CD14-positive monocyte (primary cell): ENCODE measurements at regions not wholly inside any gene's neighbourhood (a gene's known extent, or its start where the extent isn't known, plus 50 kb on each side); places are given as distances from the start of the nearest gene placed in this dataset.

Experiments used
- DNase-seq, 3 donors: peaks; one replicate each; pipeline ENCODE4 v3.0.0-alpha.2; 2011 to 2022
- H2AFZ ChIP-seq: 2 replicates; pipeline ENCODE4 v1.6.0; 2012; ENCODE audit warnings: mild to moderate bottlenecking, low read depth, low read length, inconsistent platforms; ENCODE audit not compliant: insufficient read depth, poor library complexity, severe bottlenecking
- H3K27ac ChIP-seq, 2 donors: 1 replicate in 1 of 2; 2 replicates in 1 of 2; pipeline ENCODE4 v1.5.1; 2012 to 2013; ENCODE audit warnings: low read length in 2 of 2, control low read depth in 1 of 2, inconsistent platforms in 1 of 2, low read depth in 1 of 2, mild to moderate bottlenecking in 1 of 2
- H3K27me3 ChIP-seq, 2 donors: one replicate each; pipeline versions ENCODE4 v1.6.0 to v1.6.1; 2011 to 2013; ENCODE audit warnings: low read length in 2 of 2; ENCODE audit not compliant: control insufficient read depth in 2 of 2, insufficient read depth in 2 of 2
- H3K36me3 ChIP-seq, 2 donors: replicated peaks in 1 of 2; 1 replicate in 1 of 2; 2 replicates in 1 of 2; pipeline versions ENCODE4 v1.5.1 to v1.6.1; 2012 to 2013; ENCODE audit warnings: low read length in 2 of 2, control low read depth in 1 of 2, inconsistent platforms in 1 of 2, mild to moderate bottlenecking in 1 of 2; ENCODE audit not compliant: insufficient read depth in 2 of 2, control insufficient read depth in 1 of 2
- H3K4me1 ChIP-seq, 2 donors: 1 replicate in 1 of 2; 2 replicates in 1 of 2; pipeline versions ENCODE4 v1.5.1 to v1.6.1; 2012 to 2013; ENCODE audit warnings: low read length in 2 of 2, control low read depth in 1 of 2, inconsistent platforms in 1 of 2, mild to moderate bottlenecking in 1 of 2, moderate library complexity in 1 of 2; ENCODE audit not compliant: insufficient read depth in 2 of 2, control insufficient read depth in 1 of 2
- H3K4me2 ChIP-seq: replicated peaks from 2 replicates; pipeline ENCODE3; 2012; ENCODE audit warnings: low read length, moderate library complexity, mild to moderate bottlenecking; ENCODE audit not compliant: poor library complexity, severe bottlenecking; ENCODE audit errors: extremely low read depth
- H3K4me3 ChIP-seq, 3 experiments: fragments of 200-600 bp in 1 of 3; sonication (generic) in 1 of 3; replicated peaks in 1 of 3; 1 replicate in 2 of 3; 2 replicates in 1 of 3; pipeline ENCODE4 v1.5.1; 2011 to 2013; ENCODE audit warnings: low read length in 3 of 3, mild to moderate bottlenecking in 3 of 3, control low read depth in 2 of 3, low read depth in 2 of 3, inconsistent platforms in 1 of 3, moderate library complexity in 1 of 3
- H3K79me2 ChIP-seq: 2 replicates; pipeline ENCODE4 v1.6.0; 2012; ENCODE audit warnings: mild to moderate bottlenecking, control low read depth, inconsistent platforms, low read length, moderate library complexity; ENCODE audit not compliant: insufficient read depth
- H3K9ac ChIP-seq: 2 replicates; pipeline ENCODE4 v1.6.0; 2017; ENCODE audit warnings: low read length, mild to moderate bottlenecking; ENCODE audit not compliant: insufficient read depth, poor library complexity, severe bottlenecking
- H3K9me3 ChIP-seq, 2 donors: replicated peaks in 1 of 2; 1 replicate in 1 of 2; 2 replicates in 1 of 2; pipeline versions ENCODE4 v1.5.1 to v1.6.1; 2012 to 2013; ENCODE audit warnings: low read length in 2 of 2, control low read depth in 1 of 2; ENCODE audit not compliant: control insufficient read depth in 1 of 2, insufficient read depth in 1 of 2
- H4K20me1 ChIP-seq: 2 replicates; pipeline ENCODE4 v1.6.0; 2012; ENCODE audit warnings: mild to moderate bottlenecking, low read length, control low read depth, moderate library complexity; ENCODE audit not compliant: insufficient read depth
- H3K27ac Mint-ChIP-seq, 7 donors: one replicate each; pipeline ENCODE4 v1.8.0; 2020; ENCODE audit warnings: mild to moderate bottlenecking in 7 of 7, mixed read lengths in 7 of 7, moderate library complexity in 6 of 7, inconsistent platforms in 2 of 7
- H3K27me3 Mint-ChIP-seq, 3 donors: one replicate each; pipeline ENCODE4 v1.8.0; 2021 to 2022; ENCODE audit warnings: low read depth in 3 of 3, mild to moderate bottlenecking in 3 of 3, mixed read lengths in 3 of 3, moderate library complexity in 3 of 3, inconsistent platforms in 1 of 3
- H3K36me3 Mint-ChIP-seq, 2 donors: one replicate each; pipeline ENCODE4 v1.8.0; 2020; ENCODE audit warnings: mixed read lengths in 2 of 2, inconsistent platforms in 1 of 2, mild to moderate bottlenecking in 1 of 2
- H3K4me1 Mint-ChIP-seq: one replicate; pipeline ENCODE4 v1.8.0; 2020; ENCODE audit warnings: mild to moderate bottlenecking, mixed read lengths
- H3K4me3 Mint-ChIP-seq, 2 donors: one replicate each; pipeline ENCODE4 v1.8.0; 2020; ENCODE audit warnings: mild to moderate bottlenecking in 2 of 2, mixed read lengths in 2 of 2, moderate library complexity in 1 of 2
- H3K9me3 Mint-ChIP-seq, 7 donors: one replicate each; pipeline ENCODE4 v1.8.0; 2020 to 2022; ENCODE audit warnings: mixed read lengths in 7 of 7, mild to moderate bottlenecking in 6 of 7, moderate library complexity in 6 of 7, inconsistent platforms in 2 of 7
- CTCF ChIP-seq: fragments of 200-600 bp; IDR thresholded peaks from one replicate; pipeline ENCODE4 v1.8.0; 2022; ENCODE audit warnings: antibody characterized with exemption, mild to moderate bottlenecking
- WGBS: methylation state at CpG from one replicate; pipeline ENCODE4 v1.1.5; 2013; ENCODE audit warnings: missing lambda C conversion rate; ENCODE audit not compliant: insufficient coverage; 5-methylcytosine and 5-hydroxymethylcytosine counted together
- intact Hi-C, 2 donors: fragments of 100-400 bp; cut with micrococcal nuclease; formaldehyde crosslinking; loops; one replicate each; pipeline versions ENCODE4 v1.15.0 to v1.15.1; 2023

- Mint-ChIP-seq H3K27ac (peak overlapping the region in 2 of 7 donors; percentile 66 to 88), H3K4me1 (peaks cover 31% of the 10 kb centered on the region), H3K4me3 (no peak overlapping the region), H3K27me3 (peaks cover 0 to 2% (median 0%) of the 10 kb centered on the region in 3 donors), H3K36me3 (no peaks in the 10 kb centered on the region), H3K9me3 (peaks cover 0 to 1% (median 0%) of the 10 kb centered on the region in 7 donors)
- Histone ChIP-seq H3K27me3 (no peaks in the 10 kb centered on the region), H2AFZ (no peak overlapping the region), H3K27ac (no peak overlapping the region), H3K9ac (no peak overlapping the region), H3K79me2 (no peaks in the 10 kb centered on the region), H4K20me1 (no peaks in the 10 kb centered on the region), H3K36me3 (no peaks in the 10 kb centered on the region), H3K4me1 (peaks cover 30 to 37% of the 10 kb centered on the region in 2 donors), H3K9me3 (no peaks in the 10 kb centered on the region), H3K4me3 (no peak overlapping the region), H3K4me2 (no peak overlapping the region)
- TF ChIP-seq CTCF = no peak
- intact Hi-C loops = no loop called here
- DNase-seq = no peak
- 93% methylated on average over 2 of the region's 5 CpGs for WGBS
These were observed 57.9 kb upstream of the ENAH start for GRCh38 chr1:225710804-225711203.

- intact Hi-C loops = no loop called here
- H3K9ac ChIP-seq = no peak overlapping the region
- H3K4me1 Mint-ChIP-seq = peaks cover 31% of the 10 kb centered on the region
- H3K4me1 ChIP-seq = peaks cover 30 to 37% of the 10 kb centered on the region in 2 donors
- H4K20me1 ChIP-seq = no peaks in the 10 kb centered on the region
- peaks cover 0 to 2% (median 2%) of the 10 kb centered on the region in 3 donors for H3K27me3 Mint-ChIP-seq
- 68% methylated on average over 3 of the region's 4 CpGs for WGBS
- no peaks in the 10 kb centered on the region for H3K36me3 ChIP-seq
- H3K36me3 Mint-ChIP-seq = no peaks in the 10 kb centered on the region
- no peak for TF ChIP-seq CTCF
- no peak overlapping the region for H3K4me3 ChIP-seq
- H3K27ac Mint-ChIP-seq = peak overlapping the region in 4 of 7 donors; percentile 11 to 88 (median 70)
- H3K9me3 Mint-ChIP-seq = peaks cover 0 to under 1% (median 0%) of the 10 kb centered on the region in 7 donors
- H3K9me3 ChIP-seq = no peaks in the 10 kb centered on the region
- H3K4me2 ChIP-seq = no peak overlapping the region
- no peak overlapping the region for H2AFZ ChIP-seq
- DNase-seq = no peak
- H3K27ac ChIP-seq = no peak overlapping the region
- H3K27me3 ChIP-seq = no peaks in the 10 kb centered on the region
- H3K79me2 ChIP-seq = no peaks in the 10 kb centered on the region
- no peak overlapping the region for H3K4me3 Mint-ChIP-seq
These were observed 58.5 kb upstream of the ENAH start for GRCh38 chr1:225711236-225711937.
